HG02678 (cell line): ENCODE measurements at regions not wholly inside any gene's neighbourhood (a gene's known extent, or its start where the extent isn't known, plus 50 kb on each side); places are given as distances from the start of the nearest gene placed in this dataset.
"Not testable (repeated sequence)": the region's sequence is repeated elsewhere in the genome, so short reads cannot be mapped to it uniquely, and the experiment has no call there.

Experiments
- ATAC-seq: cut with Tn5 transposase; IDR thresholded peaks from one replicate; pipeline ENCODE4 v1.9.1; 2021; ENCODE audit warnings: mild to moderate bottlenecking, moderate library complexity; ENCODE audit not compliant: unreplicated experiment

- ATAC-seq: no peak
These were observed 135.2 kb upstream of the RFLNA start for GRCh38 chr12:124159655-124160054.

- no peak for ATAC-seq
These were observed 134.7 kb upstream of the RFLNA start for GRCh38 chr12:124160097-124160756.

- not testable (repeated sequence) for ATAC-seq
These were observed 133.5 kb upstream of the RFLNA start for GRCh38 chr12:124161402-124161801.

GRCh38 chr12:124162151-124163110 is 132.5 kb upstream of the RFLNA start:
- no peak for ATAC-seq

- ATAC-seq: no peak
These were observed 129.2 kb upstream of the RFLNA start for GRCh38 chr12:124165695-124166094.

- ATAC-seq: no peak
These were observed 127.8 kb upstream of the RFLNA start for GRCh38 chr12:124167141-124167540.

GRCh38 chr12:124168016-124168786 is 126.7 kb upstream of the RFLNA start:
- no peak for ATAC-seq

GRCh38 chr12:124169577-124170284 is 125.2 kb upstream of the RFLNA start:
- no peak for ATAC-seq

- no peak for ATAC-seq
These were observed 124.1 kb upstream of the RFLNA start for GRCh38 chr12:124170760-124171159.

- no peak for ATAC-seq
These were observed 123.5 kb upstream of the RFLNA start for GRCh38 chr12:124171231-124171979.

GRCh38 chr12:124172636-124173035 is 122.3 kb upstream of the RFLNA start:
- no peak for ATAC-seq

GRCh38 chr12:124173692-124174091 is 121.2 kb upstream of the RFLNA start:
- no peak for ATAC-seq

GRCh38 chr12:124174451-124175348 is 120.2 kb upstream of the RFLNA start:
- ATAC-seq: no peak

GRCh38 chr12:124175704-124176103 is 119.2 kb upstream of the RFLNA start:
- ATAC-seq: no peak

- ATAC-seq: no peak
These were observed 117.5 kb upstream of the RFLNA start for GRCh38 chr12:124177276-124177950.

- no peak for ATAC-seq
These were observed 117.0 kb upstream of the RFLNA start for GRCh38 chr12:124177951-124178316.

GRCh38 chr12:124179936-124180607 is 114.8 kb upstream of the RFLNA start:
- ATAC-seq: no peak

GRCh38 chr12:124183172-124183571 is 111.7 kb upstream of the RFLNA start:
- ATAC-seq: no peak
